ENCODE measurements at regions not wholly inside any gene's neighbourhood (a gene's known extent, or its start where the extent isn't known, plus 50 kb on each side); places are given as distances from the start of the nearest gene placed in this dataset.

DNA sequence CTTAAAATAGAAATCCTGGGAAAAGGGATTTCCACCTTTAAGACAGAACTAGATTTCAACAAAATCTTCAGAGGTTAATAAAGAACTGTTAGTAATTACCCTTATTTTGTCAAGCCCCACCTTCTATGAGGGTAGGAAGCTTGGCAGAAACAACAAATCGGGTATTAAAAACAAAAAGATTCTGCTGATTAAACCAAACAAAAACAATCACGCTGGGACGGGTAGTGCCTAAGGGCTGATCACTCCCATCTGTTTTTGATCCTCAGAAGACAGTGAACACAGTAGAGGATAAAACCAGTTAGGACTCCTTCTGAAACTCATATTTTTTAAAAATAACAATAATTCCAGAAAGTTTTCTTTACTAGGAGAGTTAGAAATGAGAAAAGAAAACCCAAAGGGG is 441.3 kb upstream of the API5 start:
- TF ChIP-seq, protein P1, sequence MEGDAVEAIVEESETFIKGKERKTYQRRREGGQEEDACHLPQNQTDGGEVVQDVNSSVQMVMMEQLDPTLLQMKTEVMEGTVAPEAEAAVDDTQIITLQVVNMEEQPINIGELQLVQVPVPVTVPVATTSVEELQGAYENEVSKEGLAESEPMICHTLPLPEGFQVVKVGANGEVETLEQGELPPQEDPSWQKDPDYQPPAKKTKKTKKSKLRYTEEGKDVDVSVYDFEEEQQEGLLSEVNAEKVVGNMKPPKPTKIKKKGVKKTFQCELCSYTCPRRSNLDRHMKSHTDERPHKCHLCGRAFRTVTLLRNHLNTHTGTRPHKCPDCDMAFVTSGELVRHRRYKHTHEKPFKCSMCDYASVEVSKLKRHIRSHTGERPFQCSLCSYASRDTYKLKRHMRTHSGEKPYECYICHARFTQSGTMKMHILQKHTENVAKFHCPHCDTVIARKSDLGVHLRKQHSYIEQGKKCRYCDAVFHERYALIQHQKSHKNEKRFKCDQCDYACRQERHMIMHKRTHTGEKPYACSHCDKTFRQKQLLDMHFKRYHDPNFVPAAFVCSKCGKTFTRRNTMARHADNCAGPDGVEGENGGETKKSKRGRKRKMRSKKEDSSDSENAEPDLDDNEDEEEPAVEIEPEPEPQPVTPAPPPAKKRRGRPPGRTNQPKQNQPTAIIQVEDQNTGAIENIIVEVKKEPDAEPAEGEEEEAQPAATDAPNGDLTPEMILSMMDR (IDR thresholded peaks at IDR 0.05; ENCODE audit: insufficient read depth, low read length), result no peak
- TF ChIP-seq POLR2AphosphoS5 (IDR thresholded peaks at IDR 0.05; ENCODE audit: low read depth), result no peak
- TF ChIP-seq, protein P2, sequence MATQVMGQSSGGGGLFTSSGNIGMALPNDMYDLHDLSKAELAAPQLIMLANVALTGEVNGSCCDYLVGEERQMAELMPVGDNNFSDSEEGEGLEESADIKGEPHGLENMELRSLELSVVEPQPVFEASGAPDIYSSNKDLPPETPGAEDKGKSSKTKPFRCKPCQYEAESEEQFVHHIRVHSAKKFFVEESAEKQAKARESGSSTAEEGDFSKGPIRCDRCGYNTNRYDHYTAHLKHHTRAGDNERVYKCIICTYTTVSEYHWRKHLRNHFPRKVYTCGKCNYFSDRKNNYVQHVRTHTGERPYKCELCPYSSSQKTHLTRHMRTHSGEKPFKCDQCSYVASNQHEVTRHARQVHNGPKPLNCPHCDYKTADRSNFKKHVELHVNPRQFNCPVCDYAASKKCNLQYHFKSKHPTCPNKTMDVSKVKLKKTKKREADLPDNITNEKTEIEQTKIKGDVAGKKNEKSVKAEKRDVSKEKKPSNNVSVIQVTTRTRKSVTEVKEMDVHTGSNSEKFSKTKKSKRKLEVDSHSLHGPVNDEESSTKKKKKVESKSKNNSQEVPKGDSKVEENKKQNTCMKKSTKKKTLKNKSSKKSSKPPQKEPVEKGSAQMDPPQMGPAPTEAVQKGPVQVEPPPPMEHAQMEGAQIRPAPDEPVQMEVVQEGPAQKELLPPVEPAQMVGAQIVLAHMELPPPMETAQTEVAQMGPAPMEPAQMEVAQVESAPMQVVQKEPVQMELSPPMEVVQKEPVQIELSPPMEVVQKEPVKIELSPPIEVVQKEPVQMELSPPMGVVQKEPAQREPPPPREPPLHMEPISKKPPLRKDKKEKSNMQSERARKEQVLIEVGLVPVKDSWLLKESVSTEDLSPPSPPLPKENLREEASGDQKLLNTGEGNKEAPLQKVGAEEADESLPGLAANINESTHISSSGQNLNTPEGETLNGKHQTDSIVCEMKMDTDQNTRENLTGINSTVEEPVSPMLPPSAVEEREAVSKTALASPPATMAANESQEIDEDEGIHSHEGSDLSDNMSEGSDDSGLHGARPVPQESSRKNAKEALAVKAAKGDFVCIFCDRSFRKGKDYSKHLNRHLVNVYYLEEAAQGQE (IDR thresholded peaks at IDR 0.05; ENCODE audit: insufficient replicate concordance, low read depth), result no peak
